CD4-positive, CD25-positive, alpha-beta regulatory T cell (primary cell): ENCODE measurements at regions not wholly inside any gene's neighbourhood (a gene's known extent, or its start where the extent isn't known, plus 50 kb on each side); places are given as distances from the start of the nearest gene placed in this dataset.
"Not testable (repeated sequence)": the region's sequence is repeated elsewhere in the genome, so short reads cannot be mapped to it uniquely, and the experiment has no call there.

Source experiments
- ATAC-seq, 2 donors: fragments of 150-1000 bp; cut with Tn5 transposase; one replicate each; pipeline ENCODE4 v1.10.0; 2021; ENCODE audit warnings: low read depth in 2 of 2, moderate number of reproducible peaks in 2 of 2, moderate library complexity in 1 of 2
- DNase-seq, 3 donors: peaks; one replicate each; pipeline versions ENCODE4 v3.0.0 to v3.0.0-alpha.2; 2012 to 2022; ENCODE audit warnings: mixed read lengths in 1 of 3
- H3K27ac ChIP-seq: one replicate; pipeline ENCODE4 v1.7.0; 2013; ENCODE audit warnings: mild to moderate bottlenecking, low read length; ENCODE audit not compliant: insufficient read depth, poor library complexity, severe bottlenecking
- H3K27me3 ChIP-seq: one replicate; pipeline ENCODE4 v1.7.0; 2013; ENCODE audit warnings: low read length; ENCODE audit not compliant: control insufficient read depth, insufficient read depth
- H3K36me3 ChIP-seq: one replicate; pipeline ENCODE4 v1.7.0; 2013; ENCODE audit warnings: mild to moderate bottlenecking, low read length, moderate library complexity; ENCODE audit not compliant: control insufficient read depth, insufficient read depth
- H3K4me1 ChIP-seq: 2 replicates; pipeline ENCODE4 v1.7.0; 2013; ENCODE audit warnings: mild to moderate bottlenecking, low read length; ENCODE audit not compliant: insufficient read depth, control insufficient read depth, poor library complexity, severe bottlenecking
- H3K4me3 ChIP-seq: one replicate; pipeline ENCODE4 v1.7.0; 2013; ENCODE audit warnings: low read depth, mild to moderate bottlenecking, low read length, moderate library complexity
- H3K9me3 ChIP-seq, 2 experiments: 1 replicate in 1 of 2; 2 replicates in 1 of 2; pipeline ENCODE4 v1.7.0; 2013; ENCODE audit warnings: low read length in 2 of 2, mild to moderate bottlenecking in 1 of 2, moderate library complexity in 1 of 2; ENCODE audit not compliant: control insufficient read depth in 2 of 2
- H3K27ac Mint-ChIP-seq, 3 donors: one replicate each; pipeline ENCODE4 v1.8.0; 2020 to 2022; ENCODE audit warnings: mild to moderate bottlenecking in 3 of 3, mixed read lengths in 3 of 3, moderate library complexity in 2 of 3
- H3K27me3 Mint-ChIP-seq: one replicate; pipeline ENCODE4 v1.8.0; 2022; ENCODE audit warnings: mild to moderate bottlenecking, mixed read lengths
- H3K36me3 Mint-ChIP-seq: one replicate; pipeline ENCODE4 v1.8.0; 2020; ENCODE audit warnings: mixed read lengths
- H3K4me1 Mint-ChIP-seq, 4 donors: one replicate each; pipeline ENCODE4 v1.8.0; 2020 to 2022; ENCODE audit warnings: mixed read lengths in 4 of 4, mild to moderate bottlenecking in 1 of 4
- H3K4me3 Mint-ChIP-seq, 4 donors: one replicate each; pipeline ENCODE4 v1.8.0; 2020 to 2022; ENCODE audit warnings: mild to moderate bottlenecking in 4 of 4, mixed read lengths in 4 of 4, moderate library complexity in 3 of 4
- H3K9me3 Mint-ChIP-seq, 7 donors: one replicate each; pipeline ENCODE4 v1.8.0; 2020 to 2022; ENCODE audit warnings: mixed read lengths in 7 of 7, mild to moderate bottlenecking in 3 of 7, moderate library complexity in 2 of 7

DNA sequence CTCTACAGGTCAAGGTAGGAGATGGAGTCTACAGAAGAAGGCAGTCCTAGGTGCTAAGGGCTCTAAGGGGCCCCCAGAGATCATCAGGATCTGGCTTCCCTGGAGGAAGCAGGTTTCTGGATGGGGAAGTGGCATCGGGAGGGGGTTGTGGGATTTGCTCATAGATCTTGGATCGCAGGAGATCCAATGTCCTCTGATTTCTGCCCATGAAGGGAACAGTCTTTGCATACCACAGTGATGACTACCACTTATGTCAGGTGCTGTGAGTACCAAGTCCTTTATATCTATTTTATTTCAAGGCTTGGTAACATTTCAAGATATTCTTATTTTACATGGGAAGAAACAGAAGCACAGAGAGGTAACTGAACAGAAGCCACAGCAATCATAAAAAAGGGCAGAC is 164.0 kb downstream of the RGS9 start:
- H3K9me3 Mint-ChIP-seq: peaks cover 0 to 3% (median 0%) of the 10 kb centered on the region in 7 donors
- no peak overlapping the region for H3K4me3 Mint-ChIP-seq
- ATAC-seq (no peak), DNase-seq (no peak)
- Histone ChIP-seq H3K36me3 (no peaks in the 10 kb centered on the region), H3K9me3 (no peaks in the 10 kb centered on the region), H3K4me3 (no peak overlapping the region), H3K4me1 (no peaks in the 10 kb centered on the region), H3K27ac (no peak overlapping the region), H3K27me3 (peaks cover 7% of the 10 kb centered on the region)
- H3K27ac Mint-ChIP-seq: no peak overlapping the region
- no peaks in the 10 kb centered on the region for H3K36me3 Mint-ChIP-seq
- H3K4me1 Mint-ChIP-seq: peaks cover 0 to 2% (median 0%) of the 10 kb centered on the region in 4 donors
- H3K27me3 Mint-ChIP-seq: peaks cover 12% of the 10 kb centered on the region

DNA sequence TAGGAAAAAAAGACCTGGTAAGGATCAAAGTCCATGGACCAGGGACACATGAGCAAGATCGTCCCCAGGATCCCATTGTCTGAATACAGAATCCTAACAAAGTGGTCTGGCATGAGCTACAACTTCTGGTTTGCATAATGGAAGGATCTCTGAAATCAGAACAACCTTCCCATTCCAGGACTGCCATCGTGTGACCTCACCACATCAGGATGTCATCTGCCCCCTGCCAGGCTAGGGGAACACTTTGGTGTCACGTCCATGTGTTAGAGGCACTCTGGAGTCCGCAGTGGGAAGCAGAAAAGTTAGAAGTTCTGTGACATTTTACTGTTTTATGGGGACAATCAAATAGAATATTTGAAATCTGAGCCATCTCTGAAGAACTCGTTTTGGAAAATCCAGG is 160.7 kb downstream of the RGS9 start:
- Mint-ChIP-seq H3K4me3 (no peak overlapping the region), H3K36me3 (no peaks in the 10 kb centered on the region), H3K4me1 (peaks cover 0 to 7% (median 3%) of the 10 kb centered on the region in 4 donors), H3K27me3 (peaks cover 15% of the 10 kb centered on the region), H3K27ac (no peak overlapping the region), H3K9me3 (peaks cover 0 to 4% (median 0%) of the 10 kb centered on the region in 7 donors)
- H3K27ac ChIP-seq: no peak overlapping the region
- H3K27me3 ChIP-seq: peaks cover 10% of the 10 kb centered on the region
- no peaks in the 10 kb centered on the region for H3K9me3 ChIP-seq
- DNase-seq: no peak
- no peak for ATAC-seq
- H3K4me1 ChIP-seq: no peaks in the 10 kb centered on the region
- no peaks in the 10 kb centered on the region for H3K36me3 ChIP-seq
- no peak overlapping the region for H3K4me3 ChIP-seq

DNA sequence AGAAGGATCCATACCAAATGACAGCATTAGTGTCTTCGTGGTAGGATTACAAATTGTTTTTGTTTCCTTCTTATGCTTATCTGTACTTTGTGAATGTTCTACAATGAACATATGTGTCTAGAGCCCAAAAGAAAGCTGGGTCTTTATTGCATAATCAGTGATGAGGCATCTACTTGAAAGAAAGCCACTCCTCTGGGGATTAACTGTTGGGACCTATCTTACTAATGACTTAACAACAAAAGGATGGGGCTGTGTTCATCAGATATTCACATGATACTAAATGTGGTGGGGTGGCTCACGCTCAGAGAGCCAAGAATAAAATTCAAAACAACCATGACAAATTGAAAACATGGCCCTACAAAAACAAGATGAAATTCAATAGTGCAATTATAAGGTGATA is 160.2 kb downstream of the RGS9 start:
- Mint-ChIP-seq H3K27me3 (peaks cover 15% of the 10 kb centered on the region), H3K9me3 (peaks cover 0 to 3% (median 0%) of the 10 kb centered on the region in 7 donors), H3K36me3 (no peaks in the 10 kb centered on the region), H3K27ac (no peak overlapping the region), H3K4me1 (peaks cover 0 to 6% (median 2%) of the 10 kb centered on the region in 4 donors), H3K4me3 (no peak overlapping the region)
- H3K27me3 ChIP-seq: peaks cover 10% of the 10 kb centered on the region
- H3K27ac ChIP-seq: no peak overlapping the region
- no peak overlapping the region for H3K4me3 ChIP-seq
- no peaks in the 10 kb centered on the region for H3K36me3 ChIP-seq
- H3K9me3 ChIP-seq: no peaks in the 10 kb centered on the region
- DNase-seq: no peak
- no peaks in the 10 kb centered on the region for H3K4me1 ChIP-seq
- no peak for ATAC-seq

DNA sequence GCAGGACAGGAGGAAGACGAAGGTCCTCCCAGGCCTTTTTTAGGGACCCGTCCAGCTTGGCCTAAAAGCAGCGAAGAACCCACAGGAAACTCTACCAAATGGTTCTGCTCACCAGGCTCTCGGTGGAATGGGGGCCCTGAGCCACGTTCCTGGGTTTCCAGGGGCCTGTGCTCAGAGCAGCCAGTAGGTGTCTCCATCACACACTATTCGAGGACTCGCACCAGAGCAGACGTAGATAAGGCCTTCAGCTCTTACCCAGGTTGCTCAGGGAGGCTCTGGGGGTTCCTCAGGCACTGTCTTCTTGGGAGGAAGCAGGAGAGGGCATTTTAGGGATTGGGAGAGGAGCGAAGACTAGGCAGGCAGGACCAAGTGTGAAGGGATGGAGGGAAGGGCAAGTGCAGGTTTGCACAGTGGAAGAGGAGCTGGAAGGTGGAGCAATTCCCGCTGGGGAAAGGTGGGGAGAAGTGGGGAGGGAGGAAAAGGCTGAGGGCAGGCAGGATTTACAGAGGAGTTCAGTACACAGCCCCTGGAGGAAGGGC is 157.1 kb downstream of the RGS9 start:
- no peak overlapping the region for H3K27ac ChIP-seq
- no peak overlapping the region for H3K27ac Mint-ChIP-seq

GRCh38 chr17:65293584-65294180 is 156.5 kb downstream of the RGS9 start:
- H3K27ac ChIP-seq: no peak overlapping the region
- H3K4me3 ChIP-seq: no peak overlapping the region
- no peaks in the 10 kb centered on the region for H3K9me3 ChIP-seq
- no peak for DNase-seq
- peaks cover 4% of the 10 kb centered on the region for H3K27me3 ChIP-seq
- H3K4me1 ChIP-seq: no peaks in the 10 kb centered on the region
- Mint-ChIP-seq H3K27me3 (peaks cover 20% of the 10 kb centered on the region), H3K36me3 (no peaks in the 10 kb centered on the region), H3K27ac (no peak overlapping the region), H3K9me3 (peaks cover 0 to 3% (median 0%) of the 10 kb centered on the region in 7 donors), H3K4me3 (no peak overlapping the region), H3K4me1 (peaks cover 0 to 6% (median 2%) of the 10 kb centered on the region in 4 donors)
- H3K36me3 ChIP-seq: no peaks in the 10 kb centered on the region
- no peak for ATAC-seq

More for the DNA sequence above, 157.1 kb downstream of the RGS9 start:
- H3K27me3 Mint-ChIP-seq: peaks cover 15% of the 10 kb centered on the region
- peaks cover 0 to 6% (median 2%) of the 10 kb centered on the region in 4 donors for H3K4me1 Mint-ChIP-seq
- ATAC-seq (peak; percentile 64 to 65), DNase-seq (peak in 2 of 3 donors; percentile 45 to 48)
- Histone ChIP-seq H3K27me3 (peaks cover 4% of the 10 kb centered on the region), H3K4me1 (no peaks in the 10 kb centered on the region), H3K4me3 (no peak overlapping the region), H3K9me3 (no peaks in the 10 kb centered on the region), H3K36me3 (no peaks in the 10 kb centered on the region)
- H3K36me3 Mint-ChIP-seq: no peaks in the 10 kb centered on the region
- peaks cover 0 to 3% (median 0%) of the 10 kb centered on the region in 7 donors for H3K9me3 Mint-ChIP-seq
- peak overlapping the region in 1 of 4 donors; percentile 21 for H3K4me3 Mint-ChIP-seq

DNA sequence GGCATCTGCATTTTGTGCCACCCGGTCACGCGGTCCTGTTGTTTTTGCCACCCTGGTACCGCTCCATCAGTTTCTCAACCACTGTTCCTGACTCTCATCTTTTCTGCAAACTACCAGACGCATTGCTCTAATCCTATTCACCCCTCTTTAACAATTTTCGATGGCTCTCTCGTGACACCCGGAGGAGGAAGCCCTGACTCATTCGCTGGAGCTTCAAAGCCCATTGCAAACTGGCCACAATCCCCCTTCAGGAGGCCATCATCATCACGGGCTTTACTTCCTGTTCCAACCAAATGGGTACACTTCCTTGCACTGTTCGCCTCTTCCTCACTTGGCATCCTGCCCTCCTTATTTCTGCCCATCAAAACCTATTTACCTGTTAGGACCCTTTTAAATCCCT is 155.3 kb downstream of the RGS9 start:
- peaks cover 0 to 3% (median 0%) of the 10 kb centered on the region in 7 donors for H3K9me3 Mint-ChIP-seq
- no peaks in the 10 kb centered on the region for H3K9me3 ChIP-seq
- H3K36me3 ChIP-seq: no peaks in the 10 kb centered on the region
- H3K27me3 ChIP-seq: peaks cover 4% of the 10 kb centered on the region
- no peak overlapping the region for H3K27ac Mint-ChIP-seq
- H3K36me3 Mint-ChIP-seq: no peaks in the 10 kb centered on the region
- peaks cover 25% of the 10 kb centered on the region for H3K27me3 Mint-ChIP-seq
- no peak overlapping the region for H3K4me3 Mint-ChIP-seq
- DNase-seq (no peak), ATAC-seq (no peak)
- H3K4me3 ChIP-seq: no peak overlapping the region
- H3K27ac ChIP-seq: no peak overlapping the region
- H3K4me1 Mint-ChIP-seq: peaks cover 0 to 6% (median 2%) of the 10 kb centered on the region in 4 donors
- no peaks in the 10 kb centered on the region for H3K4me1 ChIP-seq

- H3K4me1 Mint-ChIP-seq, H3K4me3 Mint-ChIP-seq, DNase-seq, H3K9me3 Mint-ChIP-seq, H3K36me3 Mint-ChIP-seq, H3K4me3 ChIP-seq, H3K4me1 ChIP-seq, H3K27ac ChIP-seq, H3K27me3 ChIP-seq, H3K9me3 ChIP-seq, H3K36me3 ChIP-seq, ATAC-seq, H3K27ac Mint-ChIP-seq: not testable (repeated sequence)
- H3K27me3 Mint-ChIP-seq: peaks cover 25% of the 10 kb centered on the region
Observed at GRCh38 chr17:65291301-65291700, 154.1 kb downstream of the RGS9 start.

- ATAC-seq: no peak
- Mint-ChIP-seq H3K9me3 (peaks cover 0 to 3% (median 0%) of the 10 kb centered on the region in 7 donors), H3K4me3 (no peak overlapping the region), H3K4me1 (peaks cover 0 to 6% (median 2%) of the 10 kb centered on the region in 4 donors), H3K36me3 (no peaks in the 10 kb centered on the region), H3K27me3 (peaks cover 25% of the 10 kb centered on the region), H3K27ac (no peak overlapping the region)
- Histone ChIP-seq H3K4me1 (no peaks in the 10 kb centered on the region), H3K4me3 (no peak overlapping the region), H3K27ac (no peak overlapping the region), H3K27me3 (peaks cover 2% of the 10 kb centered on the region), H3K9me3 (no peaks in the 10 kb centered on the region), H3K36me3 (no peaks in the 10 kb centered on the region)
- DNase-seq: no peak
Observed at GRCh38 chr17:65290616-65291015, 153.4 kb downstream of the RGS9 start.
